Posterior cingulate gyrus (tissue), 11 donors: ENCODE measurements at regions not wholly inside any gene's neighbourhood (a gene's known extent, or its start where the extent isn't known, plus 50 kb on each side); places are given as distances from the start of the nearest gene placed in this dataset.

Source experiments
- DNase-seq, 10 donors: peaks; one replicate each; pipeline versions ENCODE4 v3.0.0 to v3.0.0-alpha.2; 2020 to 2021; ENCODE audit warnings: mixed read lengths in 3 of 10
- intact Hi-C: fragments of 100-400 bp; cut with DNase I; formaldehyde crosslinking; loops from one replicate; pipeline ENCODE4 v1.15.1; 2023

DNA sequence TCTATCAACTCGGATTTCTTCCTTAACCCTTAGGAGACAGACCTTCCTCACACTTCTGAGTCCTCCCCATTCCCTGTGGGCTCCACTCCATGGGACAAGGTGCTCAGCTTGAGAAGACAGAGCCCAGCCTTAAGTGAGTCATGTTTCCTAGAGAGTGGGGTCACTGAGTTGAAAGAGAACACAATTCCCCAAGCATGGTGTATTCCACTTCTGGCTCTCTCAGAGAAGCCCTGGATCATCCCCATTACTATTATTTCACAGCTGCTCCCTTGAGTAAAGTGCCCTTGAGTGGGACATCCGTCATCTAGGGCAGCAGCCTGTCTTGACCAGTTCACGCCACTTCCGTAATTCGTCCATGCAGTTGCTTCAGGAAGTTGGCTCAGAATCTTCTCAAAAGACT lies 604.8 kb downstream of the BNC2 start:
- intact Hi-C loops: no loop called here
- no peak for DNase-seq

DNA sequence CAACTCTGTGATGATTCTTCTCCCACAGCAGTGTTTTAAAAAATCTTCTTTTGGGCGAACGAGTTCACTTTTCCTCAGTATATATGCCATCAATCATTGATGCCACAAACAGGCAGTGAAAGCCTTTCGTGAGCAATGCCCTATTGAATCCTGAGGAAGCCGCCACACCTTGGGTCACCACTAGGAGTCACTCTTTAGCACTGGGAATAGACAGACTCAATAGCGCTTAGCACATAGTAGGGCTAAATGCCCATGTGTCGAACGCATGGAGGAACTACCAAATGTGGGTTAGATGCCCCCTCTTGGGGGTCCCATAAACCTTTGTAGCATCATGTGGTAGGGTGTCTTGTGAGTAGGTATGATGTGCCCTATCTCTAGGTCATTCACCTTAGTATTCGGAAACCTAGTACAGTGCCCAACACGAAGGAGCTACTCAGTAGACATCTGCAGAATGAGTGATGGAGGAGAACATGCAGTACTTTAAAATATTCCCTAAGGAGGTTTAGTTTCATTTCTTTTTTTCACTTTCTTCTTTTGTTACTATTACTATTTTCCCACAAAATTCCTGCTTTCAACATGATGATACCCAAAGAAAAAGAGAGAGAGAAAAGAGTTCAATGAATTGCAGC lies 603.7 kb downstream of the BNC2 start:
- DNase-seq: no peak
- intact Hi-C loops: no loop called here

DNA sequence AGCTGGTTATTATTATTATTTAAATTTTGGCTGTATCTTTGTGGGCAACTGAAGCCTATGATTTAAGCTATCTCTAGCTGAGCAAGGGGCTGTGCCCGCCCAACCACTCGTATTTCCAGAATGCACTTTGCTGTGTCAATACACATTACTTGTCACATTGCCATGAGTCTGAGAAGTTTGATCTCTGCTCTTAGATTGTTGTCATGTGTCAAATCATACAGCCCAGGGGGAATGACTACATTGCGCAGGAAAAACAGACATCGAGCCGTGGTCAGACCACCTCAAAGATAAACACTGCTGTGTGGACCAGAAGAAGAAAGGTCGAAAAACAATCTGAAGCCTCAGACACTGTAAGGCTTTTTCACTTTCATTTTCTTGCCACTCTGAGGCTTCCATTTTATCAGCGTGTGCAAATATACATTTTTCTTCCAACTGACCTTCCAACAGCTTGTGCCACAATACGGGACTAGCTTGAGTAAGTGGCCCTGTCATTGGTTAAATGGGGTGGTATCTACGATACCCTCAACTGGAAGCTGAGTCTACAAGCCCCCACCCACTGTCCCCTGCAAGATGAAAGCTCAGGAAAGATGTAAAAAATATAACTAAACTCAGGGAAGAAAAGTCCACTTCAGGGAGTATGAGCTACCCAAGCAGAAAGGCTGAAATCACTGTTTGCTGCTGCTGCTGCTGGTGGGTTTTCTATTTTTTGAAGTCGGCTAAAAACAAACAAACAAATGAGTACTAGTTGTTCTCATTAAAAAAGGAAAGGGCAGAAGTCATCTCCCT lies 603.0 kb downstream of the BNC2 start:
- DNase-seq: no peak
- intact Hi-C loops: no loop called here

DNA sequence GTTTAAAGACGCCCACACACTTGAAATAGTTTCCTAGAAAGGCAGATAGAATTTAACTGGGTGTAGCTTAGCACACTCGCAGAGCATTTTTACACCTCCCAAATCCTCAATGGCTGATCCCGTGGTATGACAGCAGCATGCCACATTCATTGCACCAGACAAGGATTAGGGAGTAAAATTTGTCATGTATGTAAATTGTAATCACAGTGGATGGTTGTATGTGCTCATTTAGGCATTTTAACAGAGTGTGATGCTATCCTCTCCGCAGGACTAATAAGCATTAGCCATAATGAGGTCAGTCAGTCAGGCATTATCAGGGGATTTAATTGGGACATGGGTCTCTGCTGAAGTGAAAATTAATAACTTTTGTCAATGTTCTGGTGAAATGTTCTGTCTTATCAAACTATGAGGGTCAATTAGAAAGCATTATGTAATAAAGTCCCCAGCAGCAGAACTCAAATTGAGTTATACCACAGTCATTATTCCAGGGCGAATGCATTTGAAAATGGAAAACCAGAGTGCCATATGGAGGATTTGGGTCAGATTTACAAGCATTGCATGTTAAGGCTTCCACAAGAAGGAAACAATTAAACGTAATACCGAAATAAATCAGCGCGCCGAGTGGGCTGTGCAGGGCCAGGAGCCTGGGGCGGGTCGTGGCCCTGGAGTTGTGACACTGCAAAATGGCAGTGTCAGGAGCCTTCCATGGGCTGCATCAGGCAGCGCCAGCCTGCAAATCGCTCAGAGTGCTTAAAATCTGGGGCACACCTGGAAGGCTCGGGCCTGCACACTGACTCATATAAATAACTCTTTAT lies 602.2 kb downstream of the BNC2 start:
- intact Hi-C loops: no loop called here
- no peak for DNase-seq

DNA sequence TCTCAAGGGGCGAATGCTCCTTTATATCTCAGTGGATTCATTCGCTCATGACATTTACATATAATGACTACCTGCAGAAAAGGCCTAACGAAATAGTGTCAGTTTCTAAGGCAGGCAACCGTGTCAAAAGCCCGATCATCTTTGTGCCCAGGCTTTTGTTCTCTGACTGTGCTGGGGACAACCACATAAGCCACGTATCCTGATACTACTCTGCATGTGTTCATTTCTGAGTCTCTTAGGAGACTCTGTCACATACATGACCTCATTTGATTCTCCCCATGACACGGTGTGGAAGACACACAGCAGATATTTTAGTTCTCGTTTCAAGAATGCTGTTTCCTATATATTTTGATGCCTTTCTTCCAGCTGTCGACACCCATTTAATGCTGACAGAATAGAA lies 598.5 kb downstream of the BNC2 start:
- DNase-seq: no peak
- intact Hi-C loops: no loop called here

DNA sequence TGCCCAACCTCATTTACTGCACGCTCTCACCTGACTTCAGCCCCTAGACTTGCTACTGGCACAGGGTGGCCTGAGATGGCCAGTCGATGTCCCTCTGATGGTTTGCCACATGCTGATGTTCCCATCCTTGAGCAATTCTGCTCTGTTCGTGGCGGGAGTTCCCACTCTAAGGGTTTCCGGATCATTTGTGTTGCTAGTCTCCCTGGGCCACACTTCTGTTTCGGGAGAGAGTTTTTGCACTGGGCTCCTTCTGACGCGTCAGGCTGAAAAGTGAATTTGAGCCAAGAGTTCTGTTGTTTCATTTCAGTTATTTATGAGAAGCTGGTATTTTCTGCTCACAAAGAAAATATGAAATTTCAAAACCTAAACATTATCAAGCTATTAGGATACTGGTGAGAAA lies 597.7 kb downstream of the BNC2 start:
- no peak for DNase-seq
- intact Hi-C loops: no loop called here

DNA sequence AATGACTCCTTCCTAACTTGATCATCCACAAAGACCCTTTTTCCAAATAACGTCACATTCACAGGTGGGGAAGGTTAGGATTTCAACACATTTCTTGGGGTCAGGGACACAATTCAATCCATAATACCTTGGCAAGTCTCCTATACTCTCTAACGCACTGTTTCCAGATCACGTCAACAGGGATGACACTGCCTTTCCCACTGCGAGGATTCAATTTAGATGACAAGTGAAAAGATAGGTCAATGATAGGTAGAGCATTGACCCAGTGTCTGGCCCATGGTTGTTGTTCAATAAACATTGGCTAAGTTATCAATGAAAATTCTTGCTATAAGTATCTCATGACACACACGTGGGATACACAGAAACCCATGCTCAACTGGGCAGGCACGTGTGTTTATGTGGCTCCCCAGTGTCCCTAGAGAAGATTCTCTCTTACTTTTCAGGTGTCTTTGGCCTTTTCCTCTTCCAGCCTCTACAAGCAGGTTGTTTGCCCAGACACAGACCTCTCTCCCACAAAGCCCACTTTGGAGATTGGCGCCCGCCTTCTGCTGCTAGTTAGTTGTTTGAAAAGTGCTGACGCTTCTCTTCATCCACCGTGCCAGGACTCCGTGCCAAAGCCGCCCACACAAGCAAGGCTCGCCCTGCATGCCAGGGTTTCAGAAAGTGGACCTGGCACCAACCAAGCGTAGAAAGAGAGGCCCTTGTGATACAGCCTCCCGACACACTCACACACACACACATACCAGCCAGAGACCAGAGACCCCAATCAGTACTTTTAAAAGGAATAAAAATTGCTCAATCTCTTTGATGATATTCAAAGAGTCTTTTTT lies 594.5 kb downstream of the BNC2 start:
- DNase-seq: peak in 9 of 10 donors; percentile 31 to 90 (median 60)
- intact Hi-C loops: no loop called here

DNA sequence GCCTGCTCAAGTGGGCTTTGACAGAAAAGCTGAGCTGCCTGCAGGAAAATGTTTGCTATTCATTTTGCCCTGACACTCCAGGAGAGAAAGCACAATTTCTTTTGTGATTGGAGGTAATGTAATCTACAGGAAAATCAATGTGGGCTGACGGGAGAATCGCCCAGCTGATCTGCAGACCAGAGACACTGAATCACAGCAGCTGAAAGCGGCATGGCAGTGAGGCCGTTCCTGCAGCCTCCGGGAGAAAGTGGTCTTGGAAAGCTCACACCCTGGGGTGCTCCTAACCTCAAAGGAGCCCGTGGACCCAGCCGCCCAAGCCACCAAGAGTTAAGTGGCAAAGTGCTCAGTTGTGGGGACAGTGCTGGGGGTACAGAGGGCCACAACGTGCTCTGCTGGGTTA lies 593.6 kb downstream of the BNC2 start:
- intact Hi-C loops: no loop called here
- DNase-seq: peak in 1 of 10 donors; percentile 69

DNA sequence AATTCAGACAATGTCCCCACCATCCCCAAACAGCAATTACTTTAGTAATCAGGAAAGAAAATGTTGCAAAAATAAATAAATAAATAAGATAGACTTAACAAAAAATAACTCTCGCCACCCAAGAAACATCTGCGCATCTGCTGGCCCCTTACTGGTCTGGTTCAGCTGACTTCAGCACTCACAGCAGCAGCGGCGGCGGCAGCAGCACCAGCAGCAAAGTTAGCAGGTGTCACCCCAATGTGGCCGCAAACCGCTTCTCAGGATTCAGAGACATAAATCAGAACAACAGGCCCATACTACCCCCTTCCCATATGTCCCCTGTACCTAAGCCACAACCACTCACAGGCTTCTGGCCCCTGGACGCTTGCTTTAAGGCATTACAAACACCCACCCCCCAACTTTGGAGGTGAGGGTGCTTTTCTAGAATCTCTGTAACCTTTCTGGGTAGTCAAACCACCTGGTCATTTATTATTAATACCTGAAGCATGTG lies 593.0 kb downstream of the BNC2 start:
- intact Hi-C loops: no loop called here
- DNase-seq: no peak

DNA sequence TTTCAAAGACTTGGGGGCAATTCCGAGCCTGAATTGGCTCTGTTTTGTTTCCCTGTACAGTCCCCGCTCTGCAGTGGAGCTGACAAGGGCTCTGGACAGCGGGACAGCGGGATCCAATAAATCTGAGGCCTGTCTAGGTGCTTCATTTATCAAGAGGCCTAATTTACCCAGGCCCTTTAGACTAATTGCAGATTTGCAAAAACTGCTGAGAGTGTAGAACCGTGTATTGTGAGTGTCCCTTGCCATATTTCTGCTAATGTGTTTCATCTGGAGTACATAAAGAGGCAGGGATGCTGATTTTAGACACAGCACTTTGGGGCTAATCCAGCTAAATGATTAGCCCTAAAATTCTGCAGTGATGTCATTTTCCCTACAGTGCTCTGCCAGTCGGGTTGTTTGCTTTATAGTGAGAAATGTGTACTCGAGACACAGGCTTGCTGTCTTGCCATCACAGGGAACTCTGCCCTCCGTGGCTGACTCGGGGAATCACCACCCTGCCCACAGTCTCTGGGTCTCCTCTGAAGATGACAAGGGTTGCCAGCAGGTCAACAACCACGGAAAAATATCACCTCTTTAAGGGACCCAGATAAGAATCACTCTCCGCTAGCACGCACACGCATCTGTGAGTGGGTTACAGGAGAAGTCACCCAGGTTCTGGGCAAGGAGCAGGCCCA lies 592.0 kb downstream of the BNC2 start:
- intact Hi-C loops: no loop called here
- DNase-seq: no peak

DNA sequence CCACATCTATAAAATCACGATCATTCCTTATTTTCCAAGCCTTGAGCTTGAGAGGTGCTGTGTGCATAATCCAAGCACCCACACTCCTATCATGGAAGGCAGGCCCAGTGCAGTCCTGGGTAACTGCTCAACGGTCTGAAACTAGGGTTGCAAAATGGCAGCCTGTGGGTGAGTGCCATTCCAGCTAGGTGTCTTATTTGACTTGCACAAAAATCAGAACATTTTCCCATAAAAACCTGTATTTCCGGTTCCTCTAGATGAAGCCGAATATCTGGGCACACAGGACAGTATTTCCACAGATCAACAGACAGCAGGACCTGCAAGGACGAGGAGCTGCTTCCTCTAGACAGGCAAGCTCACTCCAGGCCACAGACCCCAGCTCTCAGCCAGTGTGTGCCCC lies 588.8 kb downstream of the BNC2 start:
- no peak for DNase-seq
- intact Hi-C loops: loop anchor here (10.0 kb wide), 1 partner anchor 63 kb away; no protein-coding TSS in a partner anchor

DNA sequence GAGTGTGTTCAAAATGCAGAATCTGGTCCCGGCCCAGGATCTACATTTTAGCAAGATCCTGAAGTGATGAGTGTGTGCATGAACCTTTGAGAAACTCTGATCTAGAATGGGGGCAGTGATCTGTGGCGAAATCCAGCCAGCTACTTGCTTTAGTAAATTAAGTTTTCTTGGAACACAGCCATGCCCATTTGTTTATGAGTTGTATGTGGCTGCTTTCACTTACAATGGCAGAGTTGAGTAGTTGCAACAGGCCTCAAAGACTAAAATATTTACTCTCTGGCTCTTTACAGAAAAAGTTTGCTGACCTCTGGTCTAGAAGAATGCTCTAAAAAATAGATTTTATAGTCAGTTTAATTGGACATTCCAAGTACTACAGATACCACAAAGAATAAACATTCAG lies 588.3 kb downstream of the BNC2 start:
- intact Hi-C loops: loop anchor here (10.0 kb wide), 1 partner anchor 63 kb away; no protein-coding TSS in a partner anchor
- no peak for DNase-seq

DNA sequence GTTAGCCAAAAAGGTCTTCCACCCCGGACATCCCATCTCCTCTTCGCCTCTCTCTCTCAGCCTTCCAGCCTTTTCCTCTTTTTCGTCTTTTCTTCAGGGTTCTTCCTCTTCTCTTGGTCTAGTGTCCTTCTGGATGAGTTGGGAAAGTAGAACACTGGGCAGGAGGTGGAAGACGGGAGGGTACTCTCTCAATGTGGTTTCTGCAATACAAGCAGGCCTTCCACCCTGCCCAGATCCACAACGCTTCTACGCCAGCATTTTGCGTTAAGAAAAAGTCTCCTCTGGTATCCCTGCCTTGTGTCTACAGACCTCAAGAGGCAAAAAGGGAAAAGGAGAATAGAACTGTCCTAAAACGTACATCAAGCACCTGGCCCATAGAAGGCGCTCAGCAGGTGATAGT lies 587.8 kb downstream of the BNC2 start:
- no peak for DNase-seq
- intact Hi-C loops: loop anchor here (10.0 kb wide), 1 partner anchor 62 kb away; no protein-coding TSS in a partner anchor

DNA sequence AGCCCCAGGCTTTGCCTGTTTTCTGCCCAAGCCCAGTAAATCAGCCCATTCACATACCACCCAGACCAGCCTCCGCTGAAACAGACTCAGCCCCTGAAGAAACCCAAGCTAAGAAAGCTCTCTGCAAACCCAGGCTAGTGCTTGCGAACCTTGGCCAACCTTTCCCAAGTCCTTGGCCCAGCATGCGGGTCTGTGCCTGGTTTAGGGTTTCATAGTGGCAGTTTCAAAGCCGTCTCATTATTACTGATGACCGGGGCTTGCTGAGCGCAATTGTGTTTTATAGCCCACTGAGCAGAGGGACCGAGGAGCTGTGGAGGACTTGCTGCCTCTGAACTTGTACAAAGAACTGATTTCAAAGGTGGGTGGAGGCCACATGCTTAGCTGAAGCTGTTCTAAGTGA lies 584.3 kb downstream of the BNC2 start:
- intact Hi-C loops: loop anchor here (10.0 kb wide), 1 partner anchor 59 kb away; no protein-coding TSS in a partner anchor
- no peak for DNase-seq

DNA sequence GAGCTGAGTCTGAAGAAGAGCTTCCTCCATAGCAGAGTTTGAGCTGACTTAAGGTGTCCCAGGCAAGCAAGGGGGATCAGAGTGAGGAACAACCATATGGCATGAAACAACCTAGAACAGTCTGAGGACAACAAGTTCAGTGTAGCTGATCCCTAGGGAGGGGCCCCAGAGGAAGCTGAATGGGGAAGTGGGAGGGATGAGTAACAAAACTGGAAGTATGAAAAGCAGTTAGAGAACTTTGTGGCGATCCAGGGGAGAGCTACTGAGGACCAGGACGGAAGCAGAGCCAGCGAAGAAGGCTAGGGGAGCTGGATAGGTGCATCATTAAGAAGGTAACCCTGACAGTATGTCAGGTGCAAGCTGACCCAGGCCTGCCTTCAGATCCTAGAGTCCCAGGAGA lies 580.8 kb downstream of the BNC2 start:
- DNase-seq: no peak
- intact Hi-C loops: loop anchor here (10.0 kb wide), 1 partner anchor 55 kb away; no protein-coding TSS in a partner anchor

DNA sequence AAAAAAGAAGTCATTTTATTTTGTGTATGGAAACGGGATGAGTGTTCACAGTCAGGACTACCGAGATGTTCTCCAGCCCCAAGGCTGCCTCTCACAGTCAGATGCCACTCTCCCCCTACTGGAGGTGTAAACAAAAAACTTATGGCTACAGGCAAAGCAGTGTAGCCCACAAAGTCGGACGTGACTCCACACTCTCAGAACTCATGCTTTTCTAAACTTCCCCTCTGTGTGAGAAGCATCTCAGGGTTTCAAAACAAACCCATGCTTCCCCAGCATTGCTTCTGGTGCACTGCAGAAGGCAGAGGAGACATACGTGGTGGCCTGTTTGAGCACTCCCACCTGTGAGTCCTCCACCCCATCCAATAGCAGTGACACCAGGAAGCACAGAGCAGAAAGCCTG lies 580.3 kb downstream of the BNC2 start:
- no peak for DNase-seq
- intact Hi-C loops: no loop called here

DNA sequence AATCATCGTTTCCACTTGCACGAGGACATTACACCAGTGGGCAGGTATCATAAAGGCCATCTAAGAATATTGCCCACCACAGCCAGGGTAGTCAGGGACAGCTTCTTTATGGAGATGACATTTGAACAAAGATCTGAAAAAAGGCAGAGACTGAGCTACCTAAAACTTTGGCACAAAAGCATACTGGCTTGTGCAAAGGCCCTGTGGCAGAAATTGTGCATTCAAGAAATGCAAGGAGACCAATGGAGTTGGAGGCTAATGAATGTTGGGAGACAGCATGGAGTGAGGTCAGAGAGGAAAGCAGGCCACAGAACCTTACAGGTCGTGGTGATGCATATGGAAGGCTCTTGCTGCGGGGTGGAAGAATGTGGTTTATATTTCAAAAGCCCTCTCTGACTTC lies 578.5 kb downstream of the BNC2 start:
- intact Hi-C loops: no loop called here

DNA sequence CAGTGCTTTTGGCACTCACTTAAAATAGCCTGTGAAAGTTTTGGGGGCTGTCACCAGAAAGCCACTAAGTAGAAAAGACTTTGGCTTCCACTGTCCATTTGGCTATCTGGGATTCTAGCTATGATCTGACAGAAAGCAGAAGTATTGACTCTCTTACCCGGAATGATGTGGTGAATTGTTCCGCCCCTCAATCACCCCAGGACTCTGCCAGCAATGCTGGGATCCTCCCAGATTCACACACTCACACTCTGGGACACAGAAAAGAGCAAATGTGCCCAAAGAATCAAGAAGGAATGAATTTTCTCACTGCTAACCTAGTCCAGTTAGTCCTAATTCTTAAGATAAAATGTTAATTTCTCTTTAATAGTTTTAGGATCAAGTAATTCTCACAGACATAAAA lies 576.9 kb downstream of the BNC2 start:
- intact Hi-C loops: no loop called here
- no peak for DNase-seq

More for the DNA sequence above, 578.5 kb downstream of the BNC2 start:
- DNase-seq: no peak

DNA sequence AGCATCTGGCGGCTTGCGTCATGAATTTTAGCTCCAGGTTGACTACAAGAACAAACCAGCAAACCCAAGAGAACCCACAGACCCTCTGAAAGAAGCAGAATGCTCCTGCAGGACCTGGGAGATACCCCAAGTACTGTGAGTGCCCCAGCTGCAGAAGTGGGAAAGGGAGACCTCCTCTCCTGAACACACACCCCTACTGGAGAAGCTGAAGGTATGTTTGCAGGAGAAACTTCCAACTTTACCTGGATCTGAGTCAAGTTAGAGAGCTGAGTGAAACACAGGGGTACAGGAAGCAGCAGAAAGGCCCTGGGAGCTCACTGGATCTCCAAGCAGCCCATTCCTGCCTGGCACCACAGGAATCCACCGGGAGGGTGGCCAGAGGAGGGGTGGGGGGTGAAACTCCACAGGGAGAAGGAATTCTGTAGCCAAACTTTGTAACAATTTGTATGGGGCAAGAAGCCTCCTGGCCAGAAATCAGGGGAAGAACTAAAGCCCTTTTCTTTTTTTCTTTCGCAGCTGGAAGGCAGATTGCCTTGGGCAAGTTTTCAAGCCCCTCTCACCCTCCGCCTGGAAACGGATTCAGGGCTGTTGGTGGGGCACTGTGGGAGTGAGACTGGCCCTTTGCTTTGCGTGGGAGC lies 576.2 kb downstream of the BNC2 start:
- no peak for DNase-seq
- intact Hi-C loops: no loop called here
